AG04449 (cell line): ENCODE measurements at regions not wholly inside any gene's neighbourhood (a gene's known extent, or its start where the extent isn't known, plus 50 kb on each side); places are given as distances from the start of the nearest gene placed in this dataset.

Source experiments
- CTCF ChIA-PET: fragments of 350-600 bp; formaldehyde crosslinking; extraction: SDS; loops from one replicate; lab custom pipeline; 2021; ENCODE audit warnings: antibody characterized with exemption; lab: Yijun Ruan, JAX
- POLR2A ChIA-PET: fragments of 400-600, 350-600 bp; formaldehyde crosslinking; extraction: SDS; loops from one replicate; lab custom pipeline; 2020; ENCODE audit warnings: antibody characterized with exemption, inconsistent platforms; lab: Yijun Ruan, JAX
- DNase-seq: peaks from one replicate; pipeline ENCODE4 v3.0.0-alpha.2; 2010; ENCODE audit warnings: low read depth, low spot score
- H3K4me3 ChIP-seq: 2 replicates; pipeline ENCODE4 v1.5.1; 2011; ENCODE audit warnings: low read depth, mild to moderate bottlenecking, control low read depth, low read length
- TF ChIP-seq, protein P1 (sequence below): IDR thresholded peaks from one replicate; pipeline ENCODE4 v1.5.1; 2011; ENCODE audit warnings: mild to moderate bottlenecking, moderate library complexity, low read length, control low read depth, inconsistent platforms; ENCODE audit not compliant: insufficient read depth; ENCODE audit errors: missing control alignments

DNA sequence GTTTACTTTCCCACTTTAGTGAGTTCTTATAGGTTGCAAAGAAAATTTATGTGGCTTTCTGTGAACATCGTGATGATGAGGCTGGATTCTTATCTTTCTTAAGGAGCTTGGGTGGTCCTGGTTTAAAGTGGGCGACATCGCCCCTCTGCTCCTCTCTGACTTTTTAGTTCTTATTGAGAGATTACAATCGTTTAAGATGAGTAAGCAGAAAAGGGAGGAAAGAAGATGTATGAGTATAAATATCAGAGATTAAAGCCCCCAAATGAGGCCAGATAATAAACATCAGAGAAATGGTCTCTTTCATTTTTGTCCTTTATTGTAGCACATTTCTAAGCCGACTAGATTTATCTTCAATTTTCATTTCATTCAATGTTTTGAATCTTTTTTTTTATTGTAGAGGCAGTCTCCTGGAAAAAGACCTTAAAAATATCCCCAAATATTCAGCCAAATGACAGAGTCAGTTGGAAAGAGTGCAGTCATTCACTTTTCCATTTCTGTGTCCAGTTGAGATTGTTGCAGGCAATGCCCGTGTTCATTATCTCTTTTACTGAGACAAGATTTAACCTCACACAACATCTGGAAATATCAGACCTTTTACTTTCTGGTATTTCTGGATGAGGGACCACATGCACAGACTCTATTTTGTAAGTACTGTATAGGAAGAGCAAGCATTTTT lies 62.0 kb upstream of the PDE7B start:
- TF ChIP-seq, protein P1, sequence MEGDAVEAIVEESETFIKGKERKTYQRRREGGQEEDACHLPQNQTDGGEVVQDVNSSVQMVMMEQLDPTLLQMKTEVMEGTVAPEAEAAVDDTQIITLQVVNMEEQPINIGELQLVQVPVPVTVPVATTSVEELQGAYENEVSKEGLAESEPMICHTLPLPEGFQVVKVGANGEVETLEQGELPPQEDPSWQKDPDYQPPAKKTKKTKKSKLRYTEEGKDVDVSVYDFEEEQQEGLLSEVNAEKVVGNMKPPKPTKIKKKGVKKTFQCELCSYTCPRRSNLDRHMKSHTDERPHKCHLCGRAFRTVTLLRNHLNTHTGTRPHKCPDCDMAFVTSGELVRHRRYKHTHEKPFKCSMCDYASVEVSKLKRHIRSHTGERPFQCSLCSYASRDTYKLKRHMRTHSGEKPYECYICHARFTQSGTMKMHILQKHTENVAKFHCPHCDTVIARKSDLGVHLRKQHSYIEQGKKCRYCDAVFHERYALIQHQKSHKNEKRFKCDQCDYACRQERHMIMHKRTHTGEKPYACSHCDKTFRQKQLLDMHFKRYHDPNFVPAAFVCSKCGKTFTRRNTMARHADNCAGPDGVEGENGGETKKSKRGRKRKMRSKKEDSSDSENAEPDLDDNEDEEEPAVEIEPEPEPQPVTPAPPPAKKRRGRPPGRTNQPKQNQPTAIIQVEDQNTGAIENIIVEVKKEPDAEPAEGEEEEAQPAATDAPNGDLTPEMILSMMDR: no peak

DNA sequence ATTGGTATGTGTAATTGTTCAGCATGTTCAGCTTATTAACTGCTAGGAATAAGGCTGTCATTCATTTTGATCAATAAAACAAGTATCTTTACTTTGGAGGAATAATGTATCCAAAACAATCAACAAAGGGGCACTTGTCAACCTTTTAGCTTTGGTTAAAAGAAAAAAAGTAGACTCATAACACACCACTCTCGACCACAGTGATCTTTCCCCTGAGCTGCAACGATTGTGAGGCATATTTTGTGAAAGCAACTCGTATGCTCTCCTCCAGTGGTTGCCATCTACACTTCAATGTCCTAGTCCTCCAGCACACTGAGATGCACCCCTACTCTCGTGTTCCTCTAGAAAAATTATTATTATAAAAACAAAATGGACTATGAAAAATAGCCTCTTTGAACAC lies 60.1 kb upstream of the PDE7B start:
- CTCF ChIA-PET: interaction anchor here (1.9 kb wide), 1 partner anchor 8 kb away, joined by 7 read pairs; no protein-coding TSS in a partner anchor
- no peak for DNase-seq
- TF ChIP-seq, protein P1: no peak
- H3K4me3 ChIP-seq: no peak overlapping the region
- POLR2A ChIA-PET: no interaction called here

More for the DNA sequence above, 62.0 kb upstream of the PDE7B start:
- DNase-seq: no peak
- POLR2A ChIA-PET: no interaction called here
- no peak overlapping the region for H3K4me3 ChIP-seq
- CTCF ChIA-PET: no interaction called here

- no peak overlapping the region for H3K4me3 ChIP-seq
- CTCF ChIA-PET: interaction anchor here (0.9 kb wide), 1 partner anchor 261 kb away, joined by 3 read pairs; no protein-coding TSS in a partner anchor
- POLR2A ChIA-PET: no interaction called here
- TF ChIP-seq, protein P1: no peak
- DNase-seq: no peak
Measured at GRCh38 chr6:135796643-135797305, 54.7 kb upstream of the PDE7B start.

- no peak for DNase-seq
- TF ChIP-seq, protein P1: no peak
- H3K4me3 ChIP-seq: no peak overlapping the region
- POLR2A ChIA-PET: no interaction called here
- CTCF ChIA-PET: interaction anchor here (0.9 kb wide), 1 partner anchor 262 kb away, joined by 3 read pairs; no protein-coding TSS in a partner anchor
Measured at GRCh38 chr6:135797361-135797760, 54.1 kb upstream of the PDE7B start.

DNA sequence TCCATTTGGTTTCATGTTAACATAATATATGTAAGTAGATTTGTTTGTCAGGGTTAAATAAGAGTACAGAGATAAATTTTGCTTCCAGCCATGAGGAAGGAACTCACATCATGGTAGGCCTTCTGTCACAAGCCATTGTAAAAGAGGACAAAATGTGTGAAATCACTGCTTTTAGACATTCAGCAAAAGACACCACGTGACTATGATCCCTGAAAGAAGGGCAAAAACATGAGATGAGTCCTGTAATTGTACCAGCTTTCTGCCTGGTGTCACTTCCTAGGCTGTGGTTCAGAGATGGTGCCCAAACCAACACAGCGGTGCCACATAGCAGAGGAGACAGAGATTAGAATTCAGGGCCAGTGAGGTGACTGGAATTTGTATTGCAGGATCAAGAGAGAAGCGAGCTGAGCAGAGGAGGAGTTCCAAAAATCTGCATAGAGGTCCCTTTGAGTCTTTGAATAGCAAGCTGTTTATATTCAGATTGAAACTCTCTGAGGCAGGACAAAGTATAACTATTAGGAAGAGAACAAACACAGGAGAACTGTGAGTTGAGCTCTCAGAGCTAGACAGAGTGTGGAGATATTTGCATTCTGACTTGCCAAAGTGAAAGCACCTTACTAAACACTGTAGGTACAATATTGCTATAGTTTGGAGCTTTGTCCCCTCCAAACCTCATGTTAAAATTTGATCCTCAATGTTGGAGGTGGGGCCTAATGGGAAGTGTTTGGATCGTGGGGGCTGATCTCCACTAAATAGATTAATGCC lies 52.6 kb upstream of the PDE7B start:
- ChIA-PET POLR2A (no interaction called here), CTCF (interaction anchor here (1.0 to 1.9 kb wide), 2 partner anchors 8 to 14 kb away, joined by 4 to 7 read pairs; no protein-coding TSS in a partner anchor)
- DNase-seq: no peak
- no peak overlapping the region for H3K4me3 ChIP-seq
- TF ChIP-seq, protein P1: no peak
